ENCODE measurements at regions not wholly inside any gene's neighbourhood (a gene's known extent, or its start where the extent isn't known, plus 50 kb on each side); places are given as distances from the start of the nearest gene placed in this dataset.

DNA sequence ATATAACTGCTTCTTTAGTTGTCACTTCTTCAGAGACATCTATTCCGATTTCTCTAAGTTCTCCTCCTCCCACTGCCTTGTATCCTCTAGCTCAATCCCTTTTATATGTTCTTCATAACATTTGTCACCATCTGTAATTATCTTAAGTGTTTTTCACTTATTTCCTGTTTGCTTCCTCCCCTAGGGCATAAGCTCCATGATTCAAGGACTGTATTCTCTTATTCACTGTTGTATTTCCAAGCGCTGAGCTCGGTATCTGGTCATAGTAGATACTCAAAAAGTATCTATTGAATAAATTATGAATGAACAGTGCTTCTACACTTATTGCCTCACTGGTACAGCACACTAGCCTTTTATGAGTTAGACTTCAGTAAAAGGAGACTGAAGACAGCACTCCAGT is 109.0 kb upstream of the TMPO start:
- no peak for DNase-seq

GRCh38 chr12:98408681-98409080 is 106.7 kb upstream of the TMPO start:
- no peak for DNase-seq

- DNase-seq = no peak
Observed at GRCh38 chr12:98409548-98409947, 105.8 kb upstream of the TMPO start.

- no peak for DNase-seq
Observed at GRCh38 chr12:98410356-98410755, 105.0 kb upstream of the TMPO start.

DNA sequence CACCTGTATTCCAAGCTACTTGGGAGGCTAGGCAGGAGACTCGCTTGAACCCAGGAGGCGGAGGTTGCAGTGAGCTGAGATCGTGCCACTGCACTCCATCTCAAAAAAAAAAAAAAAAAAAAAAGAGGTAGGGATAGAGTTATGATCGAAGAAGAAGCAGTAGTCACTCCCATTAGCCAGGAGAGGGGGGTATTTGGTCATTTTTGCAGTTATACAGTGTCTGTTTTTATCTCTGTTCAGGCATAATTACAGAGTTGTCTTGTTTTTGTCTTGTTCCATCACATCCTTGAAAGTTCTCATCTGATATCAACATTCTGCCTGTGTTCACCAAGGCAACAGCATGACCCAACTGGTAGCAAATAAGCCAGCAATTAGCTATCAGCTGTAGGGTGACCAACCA is 98.5 kb upstream of the TMPO start:
- DNase-seq = peak in 1 of 2 experiments; percentile 57

DNA sequence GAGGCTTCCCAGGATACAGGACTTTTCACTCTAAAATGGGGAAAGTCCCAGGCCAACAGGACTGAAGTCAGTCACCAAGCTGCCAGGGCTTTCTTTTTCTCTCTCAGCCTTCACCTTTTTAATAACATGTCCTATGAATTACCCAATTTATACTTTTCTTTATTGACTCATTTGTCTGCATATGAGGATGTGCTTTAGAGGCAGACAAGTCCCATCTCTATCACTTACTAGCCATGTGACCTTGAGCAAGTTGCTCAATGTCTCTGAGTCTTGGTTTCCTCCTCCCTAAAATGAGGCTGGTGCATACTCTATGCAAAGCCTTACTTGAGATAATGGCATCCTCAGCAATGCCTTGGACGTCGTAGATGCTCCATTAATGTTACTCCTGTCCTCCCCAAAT is 98.1 kb upstream of the TMPO start:
- DNase-seq = no peak

- peak; percentile 48 to 77 for DNase-seq
Observed at GRCh38 chr12:98418357-98419075, 96.9 kb upstream of the TMPO start.

- DNase-seq = no peak
Observed at GRCh38 chr12:98419081-98419794, 96.2 kb upstream of the TMPO start.

DNA sequence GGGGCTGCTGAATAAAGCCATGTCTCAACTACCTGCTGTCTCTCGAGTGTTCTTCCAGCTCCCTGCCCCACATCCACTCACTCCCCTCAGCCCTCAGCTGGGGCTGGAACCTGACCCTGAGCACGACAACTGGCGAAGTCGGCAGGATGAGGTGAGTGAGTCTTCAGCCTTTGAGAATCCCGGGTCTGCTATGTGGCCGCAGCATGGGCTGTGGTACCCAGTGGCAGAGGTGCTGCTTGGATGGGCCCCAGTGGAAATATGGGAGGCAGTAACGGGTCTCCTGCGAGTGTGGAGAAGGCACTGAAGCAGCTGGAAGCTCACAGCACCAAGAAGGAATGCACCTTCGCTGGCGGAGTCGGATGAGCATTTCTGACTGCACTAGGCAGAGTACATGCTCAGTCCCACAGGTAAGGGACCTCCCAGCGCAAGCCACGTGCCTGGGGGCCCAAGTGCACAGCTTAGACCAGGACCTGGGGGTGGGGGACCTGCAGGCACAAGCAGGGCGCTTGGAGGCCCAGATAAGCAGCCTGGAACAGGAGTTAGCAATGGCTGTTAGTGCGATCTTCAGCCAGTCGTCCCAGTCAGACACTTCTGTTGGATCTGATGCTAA is 95.5 kb upstream of the TMPO start:
- no peak for DNase-seq

- DNase-seq = peak in 1 of 2 experiments; percentile 51
Observed at GRCh38 chr12:98420461-98420860, 94.9 kb upstream of the TMPO start.

DNA sequence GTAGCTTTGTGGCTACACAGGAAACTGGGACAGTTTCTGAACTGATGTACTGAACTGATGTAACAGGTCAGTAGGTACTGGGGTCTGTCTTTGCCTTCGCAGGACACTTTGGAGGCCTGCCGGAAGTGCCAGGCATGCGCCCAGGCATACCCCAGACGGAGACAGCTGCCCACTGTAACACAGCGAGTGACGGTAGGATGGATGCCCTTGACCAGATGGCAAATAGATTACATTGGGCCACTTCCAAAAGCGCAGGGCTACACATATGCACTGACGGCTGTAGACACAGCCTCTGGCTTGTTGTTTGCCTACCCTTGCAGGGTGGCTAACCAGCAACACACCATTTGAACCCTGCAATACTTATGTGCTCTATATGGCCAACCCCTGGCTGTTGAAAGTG is 94.1 kb upstream of the TMPO start:
- peak; percentile 70 to 90 for DNase-seq

DNA sequence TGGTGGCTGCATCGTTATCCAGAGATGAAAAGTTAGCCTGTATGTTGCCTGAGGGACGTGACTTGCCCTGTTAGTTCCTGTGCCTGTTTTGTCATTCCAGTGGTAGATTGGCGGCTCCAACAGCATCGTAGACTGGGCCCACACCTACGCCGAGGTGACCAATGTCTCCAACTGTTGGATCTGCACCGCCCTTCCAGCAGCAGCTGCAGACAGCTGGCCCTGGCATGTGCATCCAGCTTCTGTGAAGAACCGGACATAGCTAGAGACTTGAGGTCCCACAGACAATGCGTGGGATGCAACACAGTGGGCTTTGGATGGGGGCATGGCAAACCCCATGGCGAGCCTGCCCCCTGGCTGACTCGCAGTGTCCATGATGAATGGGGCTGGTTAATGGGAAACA is 93.0 kb upstream of the TMPO start:
- no peak for DNase-seq

- peak in 1 of 2 experiments; percentile 29 for DNase-seq
Observed at GRCh38 chr12:98422812-98423211, 92.6 kb upstream of the TMPO start.

- DNase-seq = no peak
Observed at GRCh38 chr12:98423963-98424362, 91.4 kb upstream of the TMPO start.

DNA sequence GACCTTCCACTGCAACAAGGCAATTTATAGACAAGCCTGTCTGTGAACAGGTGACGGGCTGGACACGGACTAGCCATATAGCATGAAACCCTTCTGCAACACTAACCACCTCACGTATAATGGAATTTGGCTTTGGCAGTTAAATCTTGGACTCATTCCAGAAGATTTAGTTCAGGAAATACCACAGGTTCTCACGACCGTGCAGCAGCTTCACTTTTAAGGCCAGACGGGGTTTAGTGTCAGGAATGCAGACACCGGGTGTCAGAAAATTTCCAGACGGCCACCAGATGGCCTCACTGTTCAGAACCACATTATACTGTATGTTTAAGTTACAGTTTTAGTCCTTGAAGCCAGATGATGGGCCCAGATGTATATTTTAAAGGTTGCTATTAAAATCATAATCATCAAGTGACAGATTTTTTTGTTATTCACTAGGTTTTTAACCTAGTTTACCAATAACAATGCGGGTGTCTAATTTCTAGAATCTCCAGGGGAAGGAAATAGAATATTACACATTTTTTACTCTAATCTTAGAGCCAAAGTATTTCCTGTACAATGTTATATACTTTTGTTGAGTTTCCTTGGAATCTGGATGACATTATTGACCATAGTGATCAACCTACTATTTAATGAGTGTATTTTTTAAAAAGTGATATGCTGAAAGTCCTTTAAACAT is 90.5 kb upstream of the TMPO start:
- peak; percentile 22 to 56 for DNase-seq

GRCh38 chr12:98425859-98426258 is 89.5 kb upstream of the TMPO start:
- DNase-seq = no peak

DNA sequence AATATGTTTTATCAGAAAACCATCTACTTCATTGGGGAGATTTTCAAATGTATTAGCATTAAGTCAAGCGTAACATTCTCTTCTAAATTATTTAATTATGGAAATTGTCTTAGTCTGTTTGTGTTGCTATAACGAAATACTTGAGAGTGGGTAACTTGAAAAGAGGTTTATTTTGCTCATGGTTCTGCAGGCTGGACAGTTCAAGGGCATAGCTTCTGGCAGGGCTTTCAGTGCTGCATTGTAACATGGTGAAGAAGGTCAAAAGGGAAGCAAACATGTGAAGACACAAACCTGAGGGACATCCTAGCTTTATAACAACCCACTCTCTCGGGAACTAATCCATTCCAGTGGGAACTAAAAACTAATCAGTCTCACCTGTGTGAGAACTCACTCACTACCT is 84.3 kb upstream of the TMPO start:
- no peak for DNase-seq

DNA sequence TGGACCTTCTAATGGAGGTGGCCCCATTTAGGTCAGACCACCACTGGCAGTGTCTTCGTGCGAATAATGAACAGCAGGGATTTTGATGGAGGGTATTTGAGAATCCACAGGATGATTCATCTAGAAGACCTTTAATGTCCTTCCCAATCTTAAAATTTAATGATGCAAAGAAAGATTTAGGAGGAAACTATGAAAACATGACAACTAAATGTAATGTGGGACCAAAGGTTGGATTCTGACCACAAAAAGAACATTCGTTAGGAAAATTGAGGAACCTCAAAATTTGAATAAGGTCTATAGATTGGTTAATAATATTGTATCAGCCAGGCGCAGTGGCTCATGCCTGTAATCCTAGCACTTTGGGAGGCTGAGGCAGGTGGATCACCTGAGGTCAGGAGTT is 78.2 kb upstream of the TMPO start:
- DNase-seq = no peak

GRCh38 chr12:98437806-98438595 is 77.4 kb upstream of the TMPO start:
- no peak for DNase-seq

DNA sequence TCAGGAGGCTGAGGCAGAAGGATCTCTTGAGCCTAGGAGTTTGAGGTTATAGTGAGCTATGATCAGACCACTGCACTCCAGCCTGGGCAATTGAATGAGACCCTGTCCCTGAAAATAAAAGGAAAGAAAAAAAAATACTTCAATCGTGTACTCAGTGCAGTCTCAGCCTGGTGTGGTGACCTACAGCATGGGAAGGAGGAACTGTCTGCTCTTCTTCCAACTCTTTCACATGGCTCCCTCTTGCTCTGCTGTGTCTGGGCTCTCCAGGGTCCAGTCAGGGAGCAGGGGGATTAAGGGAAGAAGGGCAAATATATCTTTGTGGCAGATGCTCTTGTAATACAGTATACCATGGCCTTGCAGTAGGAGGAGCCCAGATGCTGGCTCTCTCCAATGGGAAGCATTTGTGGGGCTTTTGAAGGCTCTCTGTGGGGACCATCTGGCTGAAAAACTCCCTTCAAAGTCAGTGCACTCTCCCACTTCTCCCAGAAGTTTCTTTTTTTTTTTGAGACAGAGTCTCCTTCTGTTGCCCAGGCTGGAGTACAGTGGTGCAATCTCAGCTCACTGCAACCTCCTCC is 76.6 kb upstream of the TMPO start:
- peak in 1 of 2 experiments; percentile 3 for DNase-seq

DNA sequence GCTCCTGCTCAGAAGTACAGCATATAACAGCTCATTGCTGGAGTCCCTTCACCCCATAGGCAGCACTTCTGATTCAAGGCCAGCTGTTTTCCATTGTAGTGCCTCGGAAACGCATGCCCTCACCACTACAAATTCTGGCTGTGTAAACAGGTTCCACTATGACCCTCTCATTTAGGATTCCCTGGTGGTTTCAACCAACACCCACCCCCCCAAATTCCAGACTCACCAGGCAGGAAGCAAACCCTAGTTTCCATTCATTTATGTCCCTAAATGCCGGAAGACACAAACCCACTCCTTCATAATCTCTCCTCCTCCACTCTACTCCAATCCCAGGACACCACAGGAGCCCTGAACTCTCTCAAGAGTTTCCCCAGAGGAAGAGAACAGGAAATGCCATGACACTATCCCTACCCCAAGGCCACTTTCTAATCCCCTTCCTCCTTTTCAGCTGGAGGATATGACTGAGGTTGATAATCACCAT is 75.9 kb upstream of the TMPO start:
- no peak for DNase-seq

- no peak for DNase-seq
Observed at GRCh38 chr12:98439981-98440581, 75.3 kb upstream of the TMPO start.
